ENCODE measurements at regions not wholly inside any gene's neighbourhood (a gene's known extent, or its start where the extent isn't known, plus 50 kb on each side); places are given as distances from the start of the nearest gene placed in this dataset.

GRCh38 chr15:87572381-87572910, 684.1 kb downstream of the NTRK3 start:
- no peak for TF ChIP-seq POLR2A (IDR thresholded peaks at IDR 0.05)
- no peak for TF ChIP-seq CTCF (IDR thresholded peaks at IDR 0.05)
- no peak overlapping the region for H3K27ac ChIP-seq
- no peaks in the 10 kb centered on the region for H3K9me3 ChIP-seq
- H3K4me3 ChIP-seq, result no peak overlapping the region
- 45 to 52% methylated on average over 8 of the region's 8 CpGs for WGBS, 2 donors
- intact Hi-C loops (cut with DNase I), result no loop called here
- ATAC-seq (no peak), DNase-seq (no peak)
- H3K4me1 ChIP-seq, result no peaks in the 10 kb centered on the region
- no peaks in the 10 kb centered on the region for H3K36me3 ChIP-seq (replicated peaks in 1 of 2; ENCODE audit: insufficient read depth in 1 of 2, low read depth in 2 of 2)
- no peaks in the 10 kb centered on the region for H3K27me3 ChIP-seq

GRCh38 chr15:87570206-87570605, 686.3 kb downstream of the NTRK3 start:
- no peak overlapping the region for H3K27ac ChIP-seq
- H3K9me3 ChIP-seq, result no peaks in the 10 kb centered on the region
- no peaks in the 10 kb centered on the region for H3K4me1 ChIP-seq
- H3K4me3 ChIP-seq, result no peak overlapping the region
- ATAC-seq, result no peak
- H3K36me3 ChIP-seq (replicated peaks in 1 of 2; ENCODE audit: insufficient read depth in 1 of 2, low read depth in 2 of 2), result no peaks in the 10 kb centered on the region
- no peak for DNase-seq
- WGBS, 2 donors, result 31 to 45% methylated on average over 2 of the region's 2 CpGs
- TF ChIP-seq CTCF (IDR thresholded peaks at IDR 0.05) (no peak), POLR2A (IDR thresholded peaks at IDR 0.05) (no peak)
- H3K27me3 ChIP-seq, result no peaks in the 10 kb centered on the region
- intact Hi-C loops (cut with DNase I), result no loop called here

GRCh38 chr15:87569581-87569980, 687.0 kb downstream of the NTRK3 start:
- 48 to 64% methylated on average over 3 of the region's 3 CpGs for WGBS, 2 donors
- H3K27ac ChIP-seq, result no peak overlapping the region
- no peaks in the 10 kb centered on the region for H3K27me3 ChIP-seq
- no peaks in the 10 kb centered on the region for H3K9me3 ChIP-seq
- H3K36me3 ChIP-seq (replicated peaks in 1 of 2; ENCODE audit: insufficient read depth in 1 of 2, low read depth in 2 of 2), result no peaks in the 10 kb centered on the region
- TF ChIP-seq CTCF (IDR thresholded peaks at IDR 0.05) (no peak), POLR2A (IDR thresholded peaks at IDR 0.05) (no peak)
- no peak overlapping the region for H3K4me3 ChIP-seq
- intact Hi-C loops (cut with DNase I), result no loop called here
- H3K4me1 ChIP-seq, result no peaks in the 10 kb centered on the region
- ATAC-seq, result no peak
- no peak for DNase-seq

- Histone ChIP-seq H3K4me3 (no peak overlapping the region), H3K4me1 (no peaks in the 10 kb centered on the region), H3K27me3 (no peaks in the 10 kb centered on the region), H3K9me3 (no peaks in the 10 kb centered on the region), H3K27ac (no peak overlapping the region), H3K36me3 (replicated peaks in 1 of 2; ENCODE audit: insufficient read depth in 1 of 2, low read depth in 2 of 2) (no peaks in the 10 kb centered on the region)
- ATAC-seq (no peak), DNase-seq (no peak)
- 35 to 55% methylated on average over 3 of the region's 3 CpGs for WGBS, 2 donors
- intact Hi-C loops (cut with DNase I), result no loop called here
- TF ChIP-seq POLR2A (IDR thresholded peaks at IDR 0.05) (no peak), CTCF (IDR thresholded peaks at IDR 0.05) (no peak)
Observed at GRCh38 chr15:87567406-87568030, 689.0 kb downstream of the NTRK3 start.

- TF ChIP-seq CTCF (IDR thresholded peaks at IDR 0.05), result no peak
- no peak for TF ChIP-seq POLR2A (IDR thresholded peaks at IDR 0.05)
- no peak for DNase-seq
- H3K36me3 ChIP-seq (replicated peaks in 1 of 2; ENCODE audit: insufficient read depth in 1 of 2, low read depth in 2 of 2), result no peaks in the 10 kb centered on the region
- no peak overlapping the region for H3K27ac ChIP-seq
- WGBS, 2 donors, result 45 to 61% methylated on average over 6 of the region's 6 CpGs
- H3K27me3 ChIP-seq, result no peaks in the 10 kb centered on the region
- H3K4me3 ChIP-seq, result no peak overlapping the region
- ATAC-seq, result no peak
- intact Hi-C loops (cut with DNase I), result no loop called here
- no peaks in the 10 kb centered on the region for H3K9me3 ChIP-seq
- H3K4me1 ChIP-seq, result no peaks in the 10 kb centered on the region
Observed at GRCh38 chr15:87566236-87566635, 690.3 kb downstream of the NTRK3 start.

Data from body of pancreas (tissue), 4 donors.